H9 (cell line): ENCODE measurements at regions not wholly inside any gene's neighbourhood (a gene's known extent, or its start where the extent isn't known, plus 50 kb on each side); places are given as distances from the start of the nearest gene placed in this dataset.

ENCODE experiments used
- DNase-seq: peaks from one replicate; pipeline ENCODE4 v3.0.0-alpha.2; 2017
- H2AFZ ChIP-seq: one replicate; pipeline ENCODE4 v1.6.1; 2013; ENCODE audit warnings: mild to moderate bottlenecking, low read length, control low read depth, moderate library complexity
- H2AK5ac ChIP-seq: 2 replicates; pipeline ENCODE4 v1.6.1; 2013; ENCODE audit warnings: low read length, control low read depth, mixed read lengths; ENCODE audit not compliant: insufficient read length
- H2BK120ac ChIP-seq: one replicate; pipeline ENCODE4 v1.6.1; 2013; ENCODE audit warnings: low read depth, mild to moderate bottlenecking, low read length, control low read depth, inconsistent platforms; ENCODE audit not compliant: poor library complexity, severe bottlenecking
- H2BK12ac ChIP-seq: 2 replicates; pipeline ENCODE4 v1.6.1; 2013; ENCODE audit warnings: low read length, control low read depth, mixed read lengths, low read depth; ENCODE audit not compliant: insufficient read length
- H2BK15ac ChIP-seq: 2 replicates; pipeline ENCODE4 v1.6.1; 2013; ENCODE audit warnings: low read depth, low read length, control low read depth
- H2BK20ac ChIP-seq: one replicate; pipeline ENCODE4 v1.6.1; 2013; ENCODE audit warnings: low read depth, mild to moderate bottlenecking, low read length, control low read depth, inconsistent platforms; ENCODE audit not compliant: poor library complexity, severe bottlenecking
- H2BK5ac ChIP-seq: 2 replicates; pipeline ENCODE4 v1.6.1; 2013; ENCODE audit warnings: low read length, control low read depth, mixed read lengths; ENCODE audit not compliant: insufficient read length
- H3K14ac ChIP-seq: 2 replicates; pipeline ENCODE4 v1.6.1; 2013; ENCODE audit warnings: low read length, control low read depth; ENCODE audit not compliant: insufficient read depth
- H3K18ac ChIP-seq: 2 replicates; pipeline ENCODE4 v1.6.1; 2013; ENCODE audit warnings: low read depth, mild to moderate bottlenecking, mixed read lengths, low read length, control low read depth; ENCODE audit not compliant: insufficient read length
- H3K23ac ChIP-seq: 2 replicates; pipeline ENCODE4 v1.6.1; 2013; ENCODE audit warnings: low read length, control low read depth, mixed read lengths, low read depth; ENCODE audit not compliant: insufficient read length
- H3K23me2 ChIP-seq: 2 replicates; pipeline ENCODE4 v1.6.1; 2013; ENCODE audit warnings: low read depth, mild to moderate bottlenecking, mixed read lengths, low read length, control low read depth; ENCODE audit not compliant: insufficient read length, poor library complexity, severe bottlenecking
- H3K27ac ChIP-seq: 2 replicates; pipeline ENCODE4 v1.5.1; 2013; ENCODE audit warnings: low read length, control low read depth, mixed read lengths, low read depth; ENCODE audit not compliant: insufficient read length
- H3K27me3 ChIP-seq: 2 replicates; pipeline ENCODE4 v1.6.1; 2013; ENCODE audit warnings: low read length, control low read depth, inconsistent platforms; ENCODE audit not compliant: insufficient read depth
- H3K4ac ChIP-seq: 2 replicates; pipeline ENCODE4 v1.6.1; 2013; ENCODE audit warnings: low read depth, mild to moderate bottlenecking, control low read depth, inconsistent platforms, low read length, moderate library complexity
- H3K4me1 ChIP-seq: 2 replicates; pipeline ENCODE4 v1.6.1; 2013; ENCODE audit warnings: low read length, control low read depth, inconsistent platforms; ENCODE audit not compliant: insufficient read depth
- H3K4me2 ChIP-seq: 2 replicates; pipeline ENCODE4 v1.6.1; 2013; ENCODE audit warnings: low read length, control low read depth, mixed read lengths; ENCODE audit not compliant: insufficient read length, insufficient read depth
- H3K56ac ChIP-seq: 2 replicates; pipeline ENCODE4 v1.6.1; 2013; ENCODE audit warnings: low read depth, mild to moderate bottlenecking, mixed read lengths, low read length, control low read depth; ENCODE audit not compliant: insufficient read length
- H3K79me1 ChIP-seq: 2 replicates; pipeline ENCODE4 v1.6.1; 2013; ENCODE audit warnings: low read depth, mild to moderate bottlenecking, moderate library complexity, low read length, control low read depth, inconsistent platforms; ENCODE audit not compliant: insufficient read depth, poor library complexity, severe bottlenecking
- H3K79me2 ChIP-seq: 2 replicates; pipeline ENCODE4 v1.6.1; 2013; ENCODE audit warnings: low read length, control low read depth, inconsistent platforms; ENCODE audit not compliant: insufficient read depth
- H3K9ac ChIP-seq: 2 replicates; pipeline ENCODE4 v1.6.1; 2013; ENCODE audit warnings: low read length, control low read depth, mixed read lengths; ENCODE audit not compliant: insufficient read length; ENCODE audit errors: extremely low read depth
- H3K9me3 ChIP-seq: one replicate; pipeline ENCODE4 v1.6.1; 2013; ENCODE audit warnings: low read depth, low read length, inconsistent platforms; ENCODE audit not compliant: control insufficient read depth
- H3T11ph ChIP-seq: one replicate; pipeline ENCODE4 v1.6.1; 2013; ENCODE audit warnings: mild to moderate bottlenecking, low read length, control low read depth, inconsistent platforms
- H4K20me1 ChIP-seq: one replicate; pipeline ENCODE4 v1.6.1; 2013; ENCODE audit not compliant: control insufficient read depth, insufficient read length, insufficient read depth
- H4K5ac ChIP-seq: 2 replicates; pipeline ENCODE4 v1.6.1; 2013; ENCODE audit warnings: low read depth, mild to moderate bottlenecking, mixed read lengths, low read length, control low read depth; ENCODE audit not compliant: insufficient read length
- H4K8ac ChIP-seq: replicated peaks from 2 replicates; pipeline ENCODE4 v1.6.1; 2013; ENCODE audit warnings: low read length, control low read depth, mixed read lengths, low read depth; ENCODE audit not compliant: insufficient read length
- H4K91ac ChIP-seq: 2 replicates; pipeline ENCODE4 v1.6.1; 2013; ENCODE audit warnings: low read depth, mild to moderate bottlenecking, moderate library complexity, mixed read lengths, low read length, control low read depth; ENCODE audit not compliant: insufficient read length
- H3K27ac Mint-ChIP-seq, 3 experiments: 2 replicates in 2 of 3; 3 replicates in 1 of 3; pipeline ENCODE4 v1.8.0; 2020 to 2021; ENCODE audit warnings: mixed read lengths in 3 of 3, mild to moderate bottlenecking in 1 of 3, moderate library complexity in 1 of 3
- H3K27me3 Mint-ChIP-seq: 2 replicates; pipeline ENCODE4 v1.8.0; 2021; ENCODE audit warnings: low read depth, mild to moderate bottlenecking, moderate library complexity, mixed read lengths
- H3K36me3 Mint-ChIP-seq, 3 experiments: 2 replicates in 2 of 3; 3 replicates in 1 of 3; pipeline ENCODE4 v1.8.0; 2020 to 2021; ENCODE audit warnings: low read depth in 3 of 3, mixed read lengths in 3 of 3; ENCODE audit not compliant: insufficient read depth in 1 of 3
- H3K4me1 Mint-ChIP-seq, 2 experiments: 2 replicates each; pipeline ENCODE4 v1.8.0; 2020; ENCODE audit warnings: mixed read lengths in 2 of 2
- H3K4me3 Mint-ChIP-seq, 2 experiments: 2 replicates in 1 of 2; 3 replicates in 1 of 2; pipeline ENCODE4 v1.8.0; 2020 to 2021; ENCODE audit warnings: mild to moderate bottlenecking in 2 of 2, mixed read lengths in 2 of 2, moderate library complexity in 1 of 2
- H3K9me3 Mint-ChIP-seq, 2 experiments: 2 replicates in 1 of 2; 3 replicates in 1 of 2; pipeline ENCODE4 v1.8.0; 2020; ENCODE audit warnings: mild to moderate bottlenecking in 2 of 2, mixed read lengths in 2 of 2, moderate library complexity in 1 of 2
- CTCF ChIP-seq: fragments of 200-600 bp; sonication (generic); conservative IDR thresholded peaks from 3 replicates; pipeline ENCODE4 v1.8.0; 2021; ENCODE audit warnings: antibody characterized with exemption, mild to moderate bottlenecking
- WGBS: extraction: QIAGEN DNeasy Blood & Tissue Kit; methylation state at CpG from one replicate; pipeline ENCODE4 v1.1.7; 2013; ENCODE audit warnings: missing lambda C conversion rate, low lambda C conversion rate, mixed read lengths; ENCODE audit not compliant: insufficient read length; ENCODE audit errors: extremely low coverage; 5-methylcytosine and 5-hydroxymethylcytosine counted together

- H2AK5ac ChIP-seq: no peak overlapping the region
Measured at GRCh38 chr2:83238111-83238510, 1221.0 kb downstream of the SUCLG1 start.

More at GRCh38 chr2:83238111-83238510, 1221.0 kb downstream of the SUCLG1 start:
- Histone ChIP-seq H2BK120ac (no peak overlapping the region), H2BK12ac (no peak overlapping the region), H4K91ac (no peak overlapping the region), H3K4ac (no peak overlapping the region), H4K8ac (no peak overlapping the region), H2BK15ac (no peak overlapping the region), H3K18ac (no peak overlapping the region), H3K27me3 (peaks cover 2% of the 10 kb centered on the region; the same call in 1 of the 2 replicates), H3K4me1 (no peaks in the 10 kb centered on the region), H3K9me3 (no peaks in the 10 kb centered on the region), H2BK20ac (no peak overlapping the region), H3K56ac (no peak overlapping the region), H2AFZ (no peak overlapping the region), H3K4me2 (no peak overlapping the region), H3K23ac (no peak overlapping the region), H3K14ac (no peak overlapping the region), H3T11ph (no peak overlapping the region), H4K5ac (no peak overlapping the region), H3K9ac (no peak overlapping the region), H4K20me1 (no peaks in the 10 kb centered on the region), H3K79me2 (no peaks in the 10 kb centered on the region), H2BK5ac (no peak overlapping the region), H3K79me1 (no peaks in the 10 kb centered on the region), H3K23me2 (no peaks in the 10 kb centered on the region), H3K27ac (no peak overlapping the region)
- no peak for TF ChIP-seq CTCF
- DNase-seq: no peak
- H3K27me3 Mint-ChIP-seq: no peaks in the 10 kb centered on the region
- H3K27ac Mint-ChIP-seq: no peak overlapping the region
- H3K4me1 Mint-ChIP-seq: peaks cover 13 to 15% of the 10 kb centered on the region in 2 experiments
- H3K9me3 Mint-ChIP-seq: no peaks in the 10 kb centered on the region
- WGBS: no CpG with 5 or more reads among the region's 2 CpGs
- no peak overlapping the region for H3K4me3 Mint-ChIP-seq
- no peaks in the 10 kb centered on the region for H3K36me3 Mint-ChIP-seq
